HEK293 (cell line): ENCODE measurements at regions not wholly inside any gene's neighbourhood (a gene's known extent, or its start where the extent isn't known, plus 50 kb on each side); places are given as distances from the start of the nearest gene placed in this dataset.

Source experiments
- CTCF ChIA-PET: fragments of 350-600 bp; formaldehyde crosslinking; extraction: SDS; loops from one replicate; lab custom pipeline; 2021; ENCODE audit warnings: antibody characterized with exemption; lab: Yijun Ruan, JAX
- POLR2A ChIA-PET: fragments of 300-600 bp; formaldehyde crosslinking; extraction: SDS; loops from one replicate; lab custom pipeline; 2020; ENCODE audit warnings: antibody characterized with exemption, inconsistent platforms; lab: Yijun Ruan, JAX
- H3K27ac ChIP-seq: fragments of 200-500 bp; sonication (Bioruptor generic); 2 replicates; pipeline ENCODE4 v1.5.1; 2014; ENCODE audit warnings: low read depth, low read length, control low read depth, inconsistent platforms; ENCODE audit errors: extremely low read depth
- H3K36me3 ChIP-seq, 2 experiments: fragments of 200-500 bp in 1 of 2; sonication (Bioruptor generic) in 1 of 2; 1 replicate in 1 of 2; 2 replicates in 1 of 2; pipeline ENCODE4 v1.5.1; 2014 to 2017; ENCODE audit warnings: inconsistent platforms in 2 of 2, low read length in 2 of 2; ENCODE audit not compliant: control insufficient read depth in 2 of 2, insufficient read depth in 1 of 2
- H3K4me1 ChIP-seq: fragments of 200-500 bp; sonication (Bioruptor generic); 2 replicates; pipeline ENCODE4 v1.5.1; 2014; ENCODE audit warnings: mild to moderate bottlenecking, low read length, inconsistent platforms; ENCODE audit not compliant: control insufficient read depth, insufficient read depth
- H3K4me3 ChIP-seq: 2 replicates; pipeline ENCODE4 v1.5.1; 2011; ENCODE audit warnings: low read depth, mild to moderate bottlenecking, control low read depth, low read length, moderate library complexity
- H3K9me3 ChIP-seq: fragments of 200-500 bp; sonication (Bioruptor generic); 2 replicates; pipeline ENCODE4 v1.5.1; 2014; ENCODE audit warnings: low read depth, low read length, inconsistent platforms; ENCODE audit not compliant: control insufficient read depth, insufficient read depth
- ZNF114 ChIP-seq: fragments of 450-650 bp; formaldehyde crosslinking; IDR thresholded peaks from 2 replicates; pipeline ENCODE4 v1.5.0; 2017; ENCODE audit warnings: missing biosample characterization, missing genetic modification characterization
- ZNF155 ChIP-seq: fragments of 450-650 bp; formaldehyde crosslinking; IDR thresholded peaks from 2 replicates; pipeline ENCODE4 v1.5.1; 2016; ENCODE audit warnings: missing biosample characterization, missing genetic modification characterization
- ZNF16 ChIP-seq: fragments of 450-650 bp; formaldehyde crosslinking; IDR thresholded peaks from 2 replicates; pipeline ENCODE4 v1.5.1; 2016; ENCODE audit warnings: low read depth, missing biosample characterization, missing genetic modification characterization
- ZNF23 ChIP-seq: fragments of 450-650 bp; formaldehyde crosslinking; IDR thresholded peaks from 2 replicates; pipeline ENCODE4 v1.5.1; 2016; ENCODE audit warnings: missing biosample characterization, missing genetic modification characterization, borderline replicate concordance
- ZNF266 ChIP-seq: fragments of 450-650 bp; formaldehyde crosslinking; IDR thresholded peaks from 2 replicates; pipeline ENCODE4 v1.5.1; 2016; ENCODE audit warnings: missing biosample characterization, missing genetic modification characterization, low read depth
- ZNF335 ChIP-seq: fragments of 450-650 bp; formaldehyde crosslinking; conservative IDR thresholded peaks from 2 replicates; pipeline ENCODE4 v1.5.1; 2016; ENCODE audit warnings: missing biosample characterization, missing genetic modification characterization
- ZNF391 ChIP-seq: fragments of 450-650 bp; formaldehyde crosslinking; IDR thresholded peaks from 2 replicates; pipeline ENCODE4 v1.5.1; 2016; ENCODE audit warnings: low read depth, missing biosample characterization, missing genetic modification characterization, borderline replicate concordance
- ZNF426 ChIP-seq: fragments of 450-650 bp; formaldehyde crosslinking; IDR thresholded peaks from 2 replicates; pipeline ENCODE4 v1.5.1; 2017; ENCODE audit warnings: missing biosample characterization, missing genetic modification characterization, mild to moderate bottlenecking, inconsistent platforms, moderate library complexity
- ZNF473 ChIP-seq: fragments of 450-650 bp; formaldehyde crosslinking; IDR thresholded peaks from 2 replicates; pipeline ENCODE4 v1.5.1; 2017; ENCODE audit warnings: missing biosample characterization, missing genetic modification characterization
- ZNF660 ChIP-seq: fragments of 450-650 bp; IDR thresholded peaks from 2 replicates; pipeline ENCODE4 v1.5.1; 2018; ENCODE audit warnings: missing biosample characterization, mild to moderate bottlenecking, missing genetic modification characterization
- ZNF76 ChIP-seq: fragments of 450-650 bp; formaldehyde crosslinking; IDR thresholded peaks from 2 replicates; pipeline ENCODE4; 2016; ENCODE audit warnings: low read depth, missing biosample characterization, missing genetic modification characterization, borderline replicate concordance
- ZNF837 ChIP-seq: fragments of 450-650 bp; formaldehyde crosslinking; IDR thresholded peaks from 2 replicates; pipeline ENCODE4 v1.5.1; 2016; ENCODE audit warnings: missing biosample characterization, missing genetic modification characterization
- TF ChIP-seq, protein P1 (sequence below): fragments of 450-650 bp; formaldehyde crosslinking; IDR thresholded peaks from 2 replicates; pipeline ENCODE4 v1.5.1; 2017; ENCODE audit warnings: missing biosample characterization, missing genetic modification characterization
- TF ChIP-seq, protein P2 (sequence below): fragments of 450-650 bp; formaldehyde crosslinking; IDR thresholded peaks from 2 replicates; pipeline ENCODE4 v1.5.1; 2016; ENCODE audit warnings: missing biosample characterization, missing genetic modification characterization, borderline replicate concordance
- TF ChIP-seq, protein P3 (sequence below): fragments of 450-650 bp; formaldehyde crosslinking; IDR thresholded peaks from 2 replicates; pipeline ENCODE4 v1.5.1; 2017; ENCODE audit warnings: missing biosample characterization, missing genetic modification characterization
- TF ChIP-seq, protein P4 (sequence below): fragments of 450-650 bp; formaldehyde crosslinking; IDR thresholded peaks from 2 replicates; pipeline ENCODE4 v1.5.1; 2017; ENCODE audit warnings: missing biosample characterization, missing genetic modification characterization
- TF ChIP-seq, protein P5 (sequence below): fragments of 450-650 bp; IDR thresholded peaks from 2 replicates; pipeline ENCODE4 v1.5.1; 2018; ENCODE audit warnings: missing biosample characterization, missing genetic modification characterization

DNA sequence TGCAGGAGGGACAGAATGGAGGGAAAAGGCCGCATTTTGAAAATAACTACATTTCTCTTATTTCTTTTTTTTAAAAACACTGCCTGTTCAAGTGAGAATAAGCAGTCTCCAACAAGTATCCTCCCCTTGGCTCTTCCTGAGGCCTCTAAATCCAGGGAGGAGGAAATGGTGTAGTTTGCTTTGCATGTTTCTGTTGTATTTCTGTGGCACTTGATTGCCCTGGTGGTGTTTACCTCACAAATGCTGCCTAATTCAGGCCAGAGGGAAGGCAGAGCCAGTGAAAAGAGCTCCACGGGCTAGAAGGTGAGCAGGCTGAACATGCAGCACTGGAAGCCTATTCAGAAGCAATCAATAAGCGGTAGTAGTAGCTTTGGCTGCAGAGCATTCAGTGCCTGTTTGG lies 149.3 kb upstream of the ATP11B start:
- no peak overlapping the region for H3K4me3 ChIP-seq
- TF ChIP-seq ZNF837, result no peak
- TF ChIP-seq ZNF16 (tag by site-specific recombination), result no peak
- no peak for TF ChIP-seq ZNF660 (tag by site-specific recombination)
- TF ChIP-seq ZNF23 (tag by site-specific recombination), result no peak
- TF ChIP-seq ZNF266 (tag by site-specific recombination), result no peak
- no peak for TF ChIP-seq ZNF114 (tag by site-specific recombination)
- ChIA-PET POLR2A (no interaction called here), CTCF (interaction anchor here (0.6 kb wide), 2 partner anchors 64 to 488 kb away, joined by 3 to 6 read pairs; no protein-coding TSS in a partner anchor)
- no peaks in the 10 kb centered on the region for H3K36me3 ChIP-seq
- H3K9me3 ChIP-seq, result no peaks in the 10 kb centered on the region
- no peaks in the 10 kb centered on the region for H3K4me1 ChIP-seq
- no peak overlapping the region for H3K27ac ChIP-seq

DNA sequence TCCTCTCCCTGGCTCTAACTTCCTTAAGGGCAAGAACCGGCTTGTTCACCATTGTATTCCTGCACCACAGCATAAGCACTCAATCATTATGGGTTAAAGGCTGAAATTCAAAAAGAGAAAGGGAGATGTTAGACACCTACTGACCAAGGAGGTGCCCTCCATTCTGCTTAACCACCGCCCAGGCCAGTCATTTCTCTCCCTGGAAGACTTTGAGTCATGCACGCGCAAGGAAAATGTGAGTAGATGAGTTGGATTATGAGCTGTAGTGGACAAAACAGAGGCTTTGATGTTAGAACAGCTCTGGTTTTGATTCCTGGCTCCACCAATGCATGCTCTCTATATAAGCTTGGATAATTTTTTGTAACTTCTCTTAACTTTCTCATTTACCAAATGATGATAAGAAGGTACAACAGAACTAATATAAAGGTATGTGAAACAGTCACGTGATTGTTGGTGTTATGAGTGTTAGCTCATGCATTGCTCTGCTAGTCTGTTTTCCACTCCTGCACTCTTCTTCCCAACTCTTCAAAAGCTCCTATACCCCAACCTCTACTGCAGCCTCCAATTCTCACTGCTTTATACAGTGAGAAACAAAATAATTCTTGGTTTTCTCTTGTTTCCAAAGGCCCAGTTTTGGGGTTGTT lies 148.4 kb upstream of the ATP11B start:
- ChIA-PET CTCF (interaction anchor here (0.6 kb wide), 1 partner anchor 430 kb away, joined by 3 read pairs; no protein-coding TSS in a partner anchor), POLR2A (no interaction called here)
- H3K27ac ChIP-seq, result no peak overlapping the region

More for the DNA sequence above, 148.4 kb upstream of the ATP11B start:
- TF ChIP-seq, protein P1, sequence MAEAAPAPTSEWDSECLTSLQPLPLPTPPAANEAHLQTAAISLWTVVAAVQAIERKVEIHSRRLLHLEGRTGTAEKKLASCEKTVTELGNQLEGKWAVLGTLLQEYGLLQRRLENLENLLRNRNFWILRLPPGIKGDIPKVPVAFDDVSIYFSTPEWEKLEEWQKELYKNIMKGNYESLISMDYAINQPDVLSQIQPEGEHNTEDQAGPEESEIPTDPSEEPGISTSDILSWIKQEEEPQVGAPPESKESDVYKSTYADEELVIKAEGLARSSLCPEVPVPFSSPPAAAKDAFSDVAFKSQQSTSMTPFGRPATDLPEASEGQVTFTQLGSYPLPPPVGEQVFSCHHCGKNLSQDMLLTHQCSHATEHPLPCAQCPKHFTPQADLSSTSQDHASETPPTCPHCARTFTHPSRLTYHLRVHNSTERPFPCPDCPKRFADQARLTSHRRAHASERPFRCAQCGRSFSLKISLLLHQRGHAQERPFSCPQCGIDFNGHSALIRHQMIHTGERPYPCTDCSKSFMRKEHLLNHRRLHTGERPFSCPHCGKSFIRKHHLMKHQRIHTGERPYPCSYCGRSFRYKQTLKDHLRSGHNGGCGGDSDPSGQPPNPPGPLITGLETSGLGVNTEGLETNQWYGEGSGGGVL (tag by site-specific recombination), result no peak
- TF ChIP-seq, protein P2, sequence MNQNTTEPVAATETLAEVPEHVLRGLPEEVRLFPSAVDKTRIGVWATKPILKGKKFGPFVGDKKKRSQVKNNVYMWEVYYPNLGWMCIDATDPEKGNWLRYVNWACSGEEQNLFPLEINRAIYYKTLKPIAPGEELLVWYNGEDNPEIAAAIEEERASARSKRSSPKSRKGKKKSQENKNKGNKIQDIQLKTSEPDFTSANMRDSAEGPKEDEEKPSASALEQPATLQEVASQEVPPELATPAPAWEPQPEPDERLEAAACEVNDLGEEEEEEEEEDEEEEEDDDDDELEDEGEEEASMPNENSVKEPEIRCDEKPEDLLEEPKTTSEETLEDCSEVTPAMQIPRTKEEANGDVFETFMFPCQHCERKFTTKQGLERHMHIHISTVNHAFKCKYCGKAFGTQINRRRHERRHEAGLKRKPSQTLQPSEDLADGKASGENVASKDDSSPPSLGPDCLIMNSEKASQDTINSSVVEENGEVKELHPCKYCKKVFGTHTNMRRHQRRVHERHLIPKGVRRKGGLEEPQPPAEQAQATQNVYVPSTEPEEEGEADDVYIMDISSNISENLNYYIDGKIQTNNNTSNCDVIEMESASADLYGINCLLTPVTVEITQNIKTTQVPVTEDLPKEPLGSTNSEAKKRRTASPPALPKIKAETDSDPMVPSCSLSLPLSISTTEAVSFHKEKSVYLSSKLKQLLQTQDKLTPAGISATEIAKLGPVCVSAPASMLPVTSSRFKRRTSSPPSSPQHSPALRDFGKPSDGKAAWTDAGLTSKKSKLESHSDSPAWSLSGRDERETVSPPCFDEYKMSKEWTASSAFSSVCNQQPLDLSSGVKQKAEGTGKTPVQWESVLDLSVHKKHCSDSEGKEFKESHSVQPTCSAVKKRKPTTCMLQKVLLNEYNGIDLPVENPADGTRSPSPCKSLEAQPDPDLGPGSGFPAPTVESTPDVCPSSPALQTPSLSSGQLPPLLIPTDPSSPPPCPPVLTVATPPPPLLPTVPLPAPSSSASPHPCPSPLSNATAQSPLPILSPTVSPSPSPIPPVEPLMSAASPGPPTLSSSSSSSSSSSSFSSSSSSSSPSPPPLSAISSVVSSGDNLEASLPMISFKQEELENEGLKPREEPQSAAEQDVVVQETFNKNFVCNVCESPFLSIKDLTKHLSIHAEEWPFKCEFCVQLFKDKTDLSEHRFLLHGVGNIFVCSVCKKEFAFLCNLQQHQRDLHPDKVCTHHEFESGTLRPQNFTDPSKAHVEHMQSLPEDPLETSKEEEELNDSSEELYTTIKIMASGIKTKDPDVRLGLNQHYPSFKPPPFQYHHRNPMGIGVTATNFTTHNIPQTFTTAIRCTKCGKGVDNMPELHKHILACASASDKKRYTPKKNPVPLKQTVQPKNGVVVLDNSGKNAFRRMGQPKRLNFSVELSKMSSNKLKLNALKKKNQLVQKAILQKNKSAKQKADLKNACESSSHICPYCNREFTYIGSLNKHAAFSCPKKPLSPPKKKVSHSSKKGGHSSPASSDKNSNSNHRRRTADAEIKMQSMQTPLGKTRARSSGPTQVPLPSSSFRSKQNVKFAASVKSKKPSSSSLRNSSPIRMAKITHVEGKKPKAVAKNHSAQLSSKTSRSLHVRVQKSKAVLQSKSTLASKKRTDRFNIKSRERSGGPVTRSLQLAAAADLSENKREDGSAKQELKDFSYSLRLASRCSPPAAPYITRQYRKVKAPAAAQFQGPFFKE (tag by site-specific recombination), result no peak
- TF ChIP-seq ZNF114 (tag by site-specific recombination) (no peak), ZNF335 (tag by site-specific recombination) (no peak), ZNF391 (no peak), ZNF155 (tag by site-specific recombination) (no peak), ZNF76 (tag by site-specific recombination) (no peak), ZNF473 (tag by site-specific recombination) (no peak), ZNF426 (no peak)
- TF ChIP-seq, protein P3, sequence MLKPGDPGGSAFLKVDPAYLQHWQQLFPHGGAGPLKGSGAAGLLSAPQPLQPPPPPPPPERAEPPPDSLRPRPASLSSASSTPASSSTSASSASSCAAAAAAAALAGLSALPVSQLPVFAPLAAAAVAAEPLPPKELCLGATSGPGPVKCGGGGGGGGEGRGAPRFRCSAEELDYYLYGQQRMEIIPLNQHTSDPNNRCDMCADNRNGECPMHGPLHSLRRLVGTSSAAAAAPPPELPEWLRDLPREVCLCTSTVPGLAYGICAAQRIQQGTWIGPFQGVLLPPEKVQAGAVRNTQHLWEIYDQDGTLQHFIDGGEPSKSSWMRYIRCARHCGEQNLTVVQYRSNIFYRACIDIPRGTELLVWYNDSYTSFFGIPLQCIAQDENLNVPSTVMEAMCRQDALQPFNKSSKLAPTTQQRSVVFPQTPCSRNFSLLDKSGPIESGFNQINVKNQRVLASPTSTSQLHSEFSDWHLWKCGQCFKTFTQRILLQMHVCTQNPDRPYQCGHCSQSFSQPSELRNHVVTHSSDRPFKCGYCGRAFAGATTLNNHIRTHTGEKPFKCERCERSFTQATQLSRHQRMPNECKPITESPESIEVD (tag by site-specific recombination), result no peak
- TF ChIP-seq, protein P4, sequence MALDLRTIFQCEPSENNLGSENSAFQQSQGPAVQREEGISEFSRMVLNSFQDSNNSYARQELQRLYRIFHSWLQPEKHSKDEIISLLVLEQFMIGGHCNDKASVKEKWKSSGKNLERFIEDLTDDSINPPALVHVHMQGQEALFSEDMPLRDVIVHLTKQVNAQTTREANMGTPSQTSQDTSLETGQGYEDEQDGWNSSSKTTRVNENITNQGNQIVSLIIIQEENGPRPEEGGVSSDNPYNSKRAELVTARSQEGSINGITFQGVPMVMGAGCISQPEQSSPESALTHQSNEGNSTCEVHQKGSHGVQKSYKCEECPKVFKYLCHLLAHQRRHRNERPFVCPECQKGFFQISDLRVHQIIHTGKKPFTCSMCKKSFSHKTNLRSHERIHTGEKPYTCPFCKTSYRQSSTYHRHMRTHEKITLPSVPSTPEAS, result no peak
- TF ChIP-seq, protein P5, sequence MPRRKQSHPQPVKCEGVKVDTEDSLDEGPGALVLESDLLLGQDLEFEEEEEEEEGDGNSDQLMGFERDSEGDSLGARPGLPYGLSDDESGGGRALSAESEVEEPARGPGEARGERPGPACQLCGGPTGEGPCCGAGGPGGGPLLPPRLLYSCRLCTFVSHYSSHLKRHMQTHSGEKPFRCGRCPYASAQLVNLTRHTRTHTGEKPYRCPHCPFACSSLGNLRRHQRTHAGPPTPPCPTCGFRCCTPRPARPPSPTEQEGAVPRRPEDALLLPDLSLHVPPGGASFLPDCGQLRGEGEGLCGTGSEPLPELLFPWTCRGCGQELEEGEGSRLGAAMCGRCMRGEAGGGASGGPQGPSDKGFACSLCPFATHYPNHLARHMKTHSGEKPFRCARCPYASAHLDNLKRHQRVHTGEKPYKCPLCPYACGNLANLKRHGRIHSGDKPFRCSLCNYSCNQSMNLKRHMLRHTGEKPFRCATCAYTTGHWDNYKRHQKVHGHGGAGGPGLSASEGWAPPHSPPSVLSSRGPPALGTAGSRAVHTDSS (tag by site-specific recombination), result no peak
- Histone ChIP-seq H3K4me3 (no peak overlapping the region), H3K36me3 (no peaks in the 10 kb centered on the region), H3K9me3 (no peaks in the 10 kb centered on the region), H3K4me1 (no peaks in the 10 kb centered on the region)
